ENCODE measurements at regions not wholly inside any gene's neighbourhood (a gene's known extent, or its start where the extent isn't known, plus 50 kb on each side); places are given as distances from the start of the nearest gene placed in this dataset.

DNA sequence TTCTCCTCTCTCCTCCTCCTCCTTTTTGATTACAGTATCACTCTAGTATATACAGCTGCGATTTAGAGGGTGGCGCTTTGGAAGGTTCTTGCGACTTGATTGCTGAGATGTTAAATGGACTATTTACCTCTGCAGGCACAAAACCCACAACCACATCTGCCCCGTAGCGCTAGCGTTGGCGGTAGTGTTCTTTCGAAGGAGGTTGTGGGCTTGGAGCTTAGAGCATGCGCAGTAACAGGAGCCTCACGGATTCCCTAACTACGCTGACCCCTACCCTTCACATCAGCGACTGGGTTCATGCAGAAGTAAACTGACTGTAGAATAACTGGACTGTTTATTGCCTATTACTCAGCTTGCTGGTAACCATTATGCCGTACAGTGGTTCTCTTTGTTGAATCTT, 58.0 kb downstream of the CGGBP1 start:
- Mint-ChIP-seq H3K9me3 (no peaks in the 10 kb centered on the region), H3K36me3 (no peaks in the 10 kb centered on the region), H3K4me3 (peak overlapping the region; percentile 25), H3K27me3 (no peaks in the 10 kb centered on the region), H3K27ac (no peak overlapping the region), H3K4me1 (peaks cover 28% of the 10 kb centered on the region)
- peak; percentile 67 for ATAC-seq

DNA sequence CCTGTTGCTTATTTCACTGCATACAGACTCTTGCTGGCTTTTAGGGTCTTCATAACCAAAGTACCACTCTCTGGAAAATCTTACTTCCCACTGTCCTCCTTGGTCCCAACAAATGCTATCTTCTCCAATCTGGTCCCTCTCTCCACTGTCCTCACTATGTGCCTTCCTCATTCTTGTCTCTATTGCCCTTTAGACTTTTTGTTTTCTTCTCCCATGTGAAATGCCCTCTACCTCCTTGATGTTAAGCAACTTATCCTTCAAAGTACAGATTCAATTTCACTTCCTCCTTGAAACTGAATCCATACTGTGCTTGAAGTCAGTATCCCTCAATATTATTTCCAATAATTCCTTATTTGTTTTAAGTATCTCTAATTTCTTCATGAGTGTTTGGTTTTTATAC, 60.8 kb downstream of the CGGBP1 start:
- no peak for ATAC-seq
- Mint-ChIP-seq H3K36me3 (no peaks in the 10 kb centered on the region), H3K27ac (peak overlapping the region; percentile 2), H3K9me3 (no peaks in the 10 kb centered on the region), H3K4me1 (peaks cover 23% of the 10 kb centered on the region), H3K4me3 (no peak overlapping the region), H3K27me3 (no peaks in the 10 kb centered on the region)

DNA sequence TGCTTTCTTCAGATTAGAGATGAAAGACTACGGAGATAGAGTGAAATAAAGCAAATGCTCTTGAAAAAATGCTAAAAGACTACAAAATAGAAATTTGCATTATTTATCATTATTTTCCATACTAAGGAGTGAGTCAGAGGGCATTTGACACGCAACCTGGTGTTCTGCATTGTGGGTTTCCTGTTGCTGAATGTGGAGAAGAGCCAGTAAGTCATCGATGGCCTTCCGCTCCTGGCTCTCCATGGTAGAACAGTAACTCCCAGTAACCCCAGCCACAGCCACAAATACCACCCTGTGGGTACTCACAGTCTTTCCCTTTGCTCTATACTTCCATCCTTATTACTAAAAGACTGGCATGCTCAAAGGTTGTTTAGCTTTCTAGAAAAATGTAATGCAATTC, 61.5 kb downstream of the CGGBP1 start:
- H3K4me1 Mint-ChIP-seq = peaks cover 22% of the 10 kb centered on the region
- H3K4me3 Mint-ChIP-seq = no peak overlapping the region
- peak overlapping the region; percentile 49 for H3K27ac Mint-ChIP-seq
- no peaks in the 10 kb centered on the region for H3K36me3 Mint-ChIP-seq
- H3K27me3 Mint-ChIP-seq = no peaks in the 10 kb centered on the region
- ATAC-seq = peak; percentile 77
- no peaks in the 10 kb centered on the region for H3K9me3 Mint-ChIP-seq

DNA sequence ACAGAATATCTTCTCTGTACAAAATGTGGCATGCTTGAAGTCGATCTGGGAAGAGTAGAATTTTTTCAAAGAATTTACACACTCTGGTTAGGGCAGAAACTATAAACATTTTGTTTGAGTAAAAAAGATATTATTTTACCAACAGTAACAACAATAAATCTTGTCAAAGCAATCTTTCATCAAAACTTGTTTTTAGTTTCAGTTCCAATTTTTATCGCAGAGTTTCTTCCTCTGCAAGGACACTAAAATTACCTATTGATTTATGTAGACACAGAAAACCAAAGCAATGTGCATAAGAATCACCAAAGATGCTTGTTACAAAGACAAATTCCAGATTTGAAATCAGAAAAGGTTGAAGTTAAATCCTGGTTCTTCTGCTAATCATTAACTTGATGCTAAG, 61.9 kb downstream of the CGGBP1 start:
- Mint-ChIP-seq H3K36me3 (no peaks in the 10 kb centered on the region), H3K9me3 (no peaks in the 10 kb centered on the region), H3K27me3 (no peaks in the 10 kb centered on the region), H3K4me3 (no peak overlapping the region), H3K27ac (peak overlapping the region; percentile 49), H3K4me1 (peaks cover 21% of the 10 kb centered on the region)
- ATAC-seq = no peak

DNA sequence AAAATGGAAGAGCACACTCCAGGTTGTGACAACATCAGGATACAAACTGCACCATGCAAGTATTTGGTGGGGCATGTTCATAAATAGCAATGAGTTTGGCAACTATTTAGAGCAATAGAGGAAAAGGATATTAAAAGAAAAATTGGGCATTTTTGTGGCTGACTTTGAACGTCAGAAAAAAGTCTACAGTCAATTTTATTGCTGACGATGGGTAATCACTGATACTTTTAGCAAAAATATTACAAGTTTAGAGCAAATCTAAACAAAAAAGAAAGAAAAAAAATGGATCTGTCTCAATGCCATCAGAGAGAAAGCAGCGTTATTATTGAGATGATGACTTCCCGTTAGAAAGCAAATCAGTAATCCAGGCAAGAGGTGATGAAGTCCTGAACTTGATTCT, 65.2 kb downstream of the CGGBP1 start:
- Mint-ChIP-seq H3K27ac (no peak overlapping the region), H3K36me3 (no peaks in the 10 kb centered on the region), H3K9me3 (no peaks in the 10 kb centered on the region), H3K4me1 (peaks cover 14% of the 10 kb centered on the region), H3K4me3 (no peak overlapping the region), H3K27me3 (no peaks in the 10 kb centered on the region)
- ATAC-seq = no peak

DNA sequence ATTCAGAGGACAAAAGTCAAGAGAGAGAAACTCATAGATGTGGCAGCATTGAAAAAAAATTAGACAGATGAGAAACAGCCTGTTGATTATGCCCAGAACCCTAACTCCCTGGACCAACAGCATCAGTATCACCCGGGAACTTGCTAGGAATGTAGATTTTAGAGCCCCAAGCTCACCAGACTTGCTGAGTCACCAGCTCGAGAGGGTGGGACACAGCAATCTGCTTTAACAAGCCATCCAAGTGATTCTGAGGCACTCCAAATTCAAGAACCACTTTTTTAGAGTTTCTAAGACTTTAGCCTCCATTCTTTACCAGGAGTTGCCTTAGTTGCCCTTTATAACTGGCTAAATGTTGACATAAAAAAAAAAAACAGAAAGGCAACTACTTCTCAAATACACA, 70.9 kb downstream of the CGGBP1 start:
- no peak for ATAC-seq
- no peaks in the 10 kb centered on the region for H3K27me3 Mint-ChIP-seq
- no peaks in the 10 kb centered on the region for H3K4me1 Mint-ChIP-seq
- no peak overlapping the region for H3K4me3 Mint-ChIP-seq
- no peak overlapping the region for H3K27ac Mint-ChIP-seq
- no peaks in the 10 kb centered on the region for H3K9me3 Mint-ChIP-seq
- H3K36me3 Mint-ChIP-seq = no peaks in the 10 kb centered on the region

DNA sequence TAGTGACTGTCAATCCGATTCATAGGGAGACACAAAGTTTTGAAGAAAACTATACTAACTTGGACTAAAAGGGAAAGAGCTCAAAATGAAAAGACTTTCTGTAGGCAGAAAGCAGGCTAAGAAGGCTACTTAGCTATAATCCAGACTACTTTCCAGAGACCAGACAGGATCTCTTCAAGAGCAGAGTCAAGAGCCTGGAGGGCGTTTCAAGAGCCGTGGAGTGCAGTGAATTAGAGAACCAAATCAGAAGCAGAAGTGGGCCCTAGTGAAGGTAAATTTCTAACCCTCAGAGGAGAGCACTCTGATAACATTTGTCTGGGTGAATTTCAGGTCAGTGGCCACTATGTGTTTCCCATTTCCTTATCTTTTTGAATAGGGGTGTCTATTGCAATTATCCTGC, 76.4 kb downstream of the CGGBP1 start:
- Mint-ChIP-seq H3K27ac (no peak overlapping the region), H3K4me1 (no peaks in the 10 kb centered on the region), H3K4me3 (no peak overlapping the region), H3K9me3 (peaks cover 3% of the 10 kb centered on the region), H3K36me3 (no peaks in the 10 kb centered on the region), H3K27me3 (peaks cover 11% of the 10 kb centered on the region)
- no peak for ATAC-seq

DNA sequence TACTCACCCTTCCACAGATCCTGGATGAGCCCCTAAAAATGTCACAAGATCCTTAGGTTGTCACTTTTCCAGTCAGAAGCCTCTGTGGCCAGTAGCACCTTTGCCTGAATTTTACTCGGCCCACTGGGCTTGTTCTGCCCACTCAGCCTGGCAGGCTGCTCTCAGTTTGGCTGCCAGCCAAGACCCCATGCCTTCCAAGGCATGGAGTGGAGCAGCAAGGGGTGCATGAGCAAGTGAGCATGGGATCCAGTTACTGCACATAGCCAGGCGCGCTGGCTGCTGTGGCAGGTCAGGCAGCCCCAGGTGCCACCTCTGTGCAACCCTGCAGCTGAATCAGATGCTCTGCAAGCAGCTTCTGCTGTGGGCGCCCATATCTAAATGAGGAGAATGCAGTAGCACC, 79.3 kb downstream of the CGGBP1 start:
- Mint-ChIP-seq H3K36me3 (no peaks in the 10 kb centered on the region), H3K27ac (no peak overlapping the region), H3K4me3 (no peak overlapping the region), H3K9me3 (peaks cover 3% of the 10 kb centered on the region), H3K27me3 (peaks cover 11% of the 10 kb centered on the region), H3K4me1 (no peaks in the 10 kb centered on the region)
- ATAC-seq = no peak

DNA sequence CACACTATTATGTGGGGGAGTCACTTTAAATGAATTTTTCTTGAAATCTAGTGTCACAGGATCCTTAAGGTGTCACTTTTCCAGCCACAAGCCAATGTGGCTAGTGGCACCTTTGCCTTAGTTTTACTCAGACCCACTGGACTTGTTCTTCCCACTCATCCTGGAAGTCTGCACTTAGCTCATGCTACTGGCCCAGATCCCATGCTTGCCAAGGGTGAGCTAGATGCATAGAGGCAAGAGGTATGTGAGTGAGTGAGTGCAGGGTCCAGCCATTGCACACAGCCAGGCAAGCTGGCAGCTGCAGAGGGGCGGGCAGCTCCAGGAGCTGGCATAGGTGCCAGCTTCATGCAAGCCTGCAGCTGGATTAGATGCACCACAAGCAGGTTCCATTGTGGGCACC, 81.0 kb downstream of the CGGBP1 start:
- H3K27ac Mint-ChIP-seq = no peak overlapping the region
- ATAC-seq = no peak

DNA sequence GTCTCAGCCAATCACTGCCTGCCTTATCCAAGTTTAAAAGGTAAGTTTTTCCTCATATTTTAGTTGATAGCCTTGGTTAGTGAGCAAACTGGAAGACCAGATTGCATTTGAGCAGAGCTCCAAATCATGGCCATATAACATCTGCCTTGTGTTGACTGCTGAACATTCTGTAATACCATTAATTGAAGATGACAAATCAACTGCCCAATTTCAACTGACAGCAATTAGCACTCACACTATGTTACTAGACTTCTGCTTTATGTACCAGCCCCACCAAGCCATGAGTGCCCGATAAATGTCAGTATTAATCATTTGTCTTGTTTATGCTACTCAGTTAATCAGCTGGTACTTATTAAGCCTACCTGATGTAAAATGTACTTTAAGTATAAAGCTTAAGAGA, 83.1 kb downstream of the CGGBP1 start:
- peaks cover 11% of the 10 kb centered on the region for H3K27me3 Mint-ChIP-seq
- no peaks in the 10 kb centered on the region for H3K36me3 Mint-ChIP-seq
- no peak overlapping the region for H3K27ac Mint-ChIP-seq
- ATAC-seq = no peak
- H3K9me3 Mint-ChIP-seq = peaks cover 3% of the 10 kb centered on the region
- H3K4me3 Mint-ChIP-seq = no peak overlapping the region
- H3K4me1 Mint-ChIP-seq = no peaks in the 10 kb centered on the region

More for the DNA sequence above, 81.0 kb downstream of the CGGBP1 start:
- Mint-ChIP-seq H3K9me3 (peaks cover 3% of the 10 kb centered on the region), H3K27me3 (peaks cover 11% of the 10 kb centered on the region), H3K36me3 (no peaks in the 10 kb centered on the region), H3K4me1 (no peaks in the 10 kb centered on the region), H3K4me3 (no peak overlapping the region)

DNA sequence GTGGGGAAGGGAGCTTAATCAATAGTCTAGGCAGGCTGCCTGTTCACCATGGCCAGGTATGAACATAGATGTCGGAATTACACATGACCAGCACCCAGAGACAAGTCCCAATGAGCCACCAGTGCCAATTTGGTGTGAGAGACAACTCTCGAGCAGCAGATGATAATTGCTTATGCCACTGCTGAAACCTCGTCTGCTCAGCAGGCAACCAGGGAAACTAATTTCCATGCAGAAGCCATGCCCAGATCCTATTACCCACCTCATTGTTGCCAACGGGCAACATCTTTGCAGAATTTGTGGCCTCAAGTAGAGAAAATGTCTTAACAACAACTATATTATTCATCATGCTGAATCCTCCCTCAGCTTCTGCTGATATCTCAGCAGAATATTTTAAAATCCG, 84.9 kb downstream of the CGGBP1 start:
- no peak overlapping the region for H3K27ac Mint-ChIP-seq
- H3K4me3 Mint-ChIP-seq = no peak overlapping the region
- no peak for ATAC-seq
- peaks cover 11% of the 10 kb centered on the region for H3K27me3 Mint-ChIP-seq
- H3K9me3 Mint-ChIP-seq = peaks cover 3% of the 10 kb centered on the region
- no peaks in the 10 kb centered on the region for H3K36me3 Mint-ChIP-seq
- H3K4me1 Mint-ChIP-seq = no peaks in the 10 kb centered on the region

DNA sequence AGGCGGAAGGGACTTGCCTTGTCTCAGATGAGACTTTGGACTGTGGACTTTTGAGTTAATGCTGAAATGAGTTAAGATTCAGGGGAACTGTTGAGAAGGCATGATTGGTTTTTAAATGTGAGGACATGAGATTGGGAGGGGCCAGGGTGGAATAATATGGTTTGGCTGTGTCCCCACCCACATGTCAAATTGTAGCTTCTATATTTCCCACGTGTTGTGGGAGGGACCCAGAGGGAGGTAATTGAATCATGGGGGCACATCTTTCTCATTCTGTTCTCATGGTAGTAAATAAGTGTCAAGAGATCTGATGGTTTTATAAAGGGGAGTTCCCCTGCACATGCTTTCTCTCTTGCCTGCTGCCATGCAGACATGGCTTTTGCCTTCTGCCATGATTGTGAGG, 89.2 kb downstream of the CGGBP1 start:
- Mint-ChIP-seq H3K36me3 (no peaks in the 10 kb centered on the region), H3K4me1 (no peaks in the 10 kb centered on the region), H3K9me3 (no peaks in the 10 kb centered on the region), H3K27ac (no peak overlapping the region), H3K27me3 (no peaks in the 10 kb centered on the region), H3K4me3 (no peak overlapping the region)
- ATAC-seq = no peak

DNA sequence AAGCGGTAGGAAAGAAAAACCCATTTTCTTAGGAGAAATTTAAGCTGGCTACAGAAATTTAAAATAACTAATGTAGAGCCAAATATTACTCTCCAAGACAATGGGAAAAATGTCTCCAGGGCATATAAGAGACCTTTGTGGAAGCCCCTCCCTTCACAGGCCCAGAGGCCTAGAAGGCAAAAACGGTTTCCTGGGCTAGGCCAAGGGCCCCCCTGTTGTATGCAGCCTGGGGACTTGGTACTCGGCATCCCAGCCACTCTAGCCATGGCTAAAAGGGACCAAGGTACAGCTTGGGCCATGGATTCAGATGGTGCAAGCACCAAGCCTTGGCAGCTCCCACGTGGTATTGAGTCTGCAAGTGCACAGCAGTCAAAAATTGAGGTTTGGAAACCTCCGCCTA, 90.1 kb downstream of the CGGBP1 start:
- Mint-ChIP-seq H3K27ac (no peak overlapping the region), H3K36me3 (no peaks in the 10 kb centered on the region), H3K4me3 (no peak overlapping the region), H3K4me1 (no peaks in the 10 kb centered on the region), H3K9me3 (no peaks in the 10 kb centered on the region), H3K27me3 (no peaks in the 10 kb centered on the region)
- ATAC-seq = no peak

DNA sequence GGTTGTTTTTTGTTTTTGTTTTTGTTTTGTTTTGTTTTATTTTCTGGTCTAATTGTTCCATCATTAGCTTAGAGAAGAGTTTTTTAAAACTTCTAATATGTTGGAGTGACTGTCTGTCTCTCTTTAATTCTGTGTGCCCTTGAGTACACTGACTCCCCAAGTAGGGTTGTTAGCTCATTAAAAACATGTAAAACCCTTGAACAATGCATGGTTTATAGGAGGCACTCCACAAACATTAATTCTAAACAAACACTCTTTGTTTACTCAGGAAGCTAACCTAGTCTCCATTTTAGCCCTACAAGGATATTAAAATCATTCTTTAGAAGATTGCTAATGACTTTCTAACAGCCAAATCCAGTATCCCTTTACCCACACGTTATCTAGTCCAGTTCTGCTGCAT, 100.5 kb downstream of the CGGBP1 start:
- Mint-ChIP-seq H3K9me3 (no peaks in the 10 kb centered on the region), H3K4me1 (no peaks in the 10 kb centered on the region), H3K27ac (no peak overlapping the region), H3K27me3 (peaks cover 19% of the 10 kb centered on the region), H3K4me3 (no peak overlapping the region), H3K36me3 (no peaks in the 10 kb centered on the region)
- no peak for ATAC-seq

DNA sequence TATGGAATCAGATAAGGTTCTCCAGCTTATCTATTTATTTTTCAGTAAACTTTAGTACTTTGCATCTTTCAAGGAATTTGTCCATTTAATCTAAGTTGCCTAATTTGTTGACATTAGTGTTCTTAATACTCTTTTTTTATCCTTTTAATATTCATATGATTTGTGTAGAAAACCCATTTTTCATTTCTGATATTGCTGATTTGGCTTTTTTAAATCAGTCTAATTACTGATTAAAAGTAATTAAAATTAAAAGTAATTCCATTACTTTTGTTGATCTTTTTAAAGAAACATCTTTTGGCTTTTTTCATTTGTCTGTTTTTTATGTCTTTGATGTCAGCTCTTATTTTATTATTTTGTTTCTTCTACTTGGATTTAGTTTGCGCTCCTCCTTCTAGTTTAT, 101.2 kb downstream of the CGGBP1 start:
- Mint-ChIP-seq H3K36me3 (no peaks in the 10 kb centered on the region), H3K4me3 (no peak overlapping the region), H3K27ac (no peak overlapping the region), H3K27me3 (peaks cover 19% of the 10 kb centered on the region), H3K4me1 (no peaks in the 10 kb centered on the region), H3K9me3 (no peaks in the 10 kb centered on the region)
- ATAC-seq = no peak

DNA sequence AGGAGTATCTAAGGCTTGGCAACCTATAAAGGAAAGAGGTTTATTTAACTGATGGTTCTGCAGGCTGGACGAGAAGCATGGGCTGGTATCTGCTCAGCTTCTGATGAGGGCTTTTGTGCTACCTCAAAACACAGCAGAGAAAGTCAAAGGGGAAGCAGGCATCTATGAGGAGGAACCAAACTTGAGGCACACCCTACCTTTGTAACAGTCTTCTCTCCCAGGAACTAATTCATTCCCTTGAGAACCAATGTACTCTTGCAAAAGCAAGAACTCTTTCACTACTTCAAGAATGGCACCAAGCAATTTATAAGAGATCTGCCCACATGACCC, 109.0 kb downstream of the CGGBP1 start:
- Mint-ChIP-seq H3K27ac (peak overlapping the region; percentile 77), H3K4me3 (peak overlapping the region; percentile 51), H3K4me1 (peaks cover 20% of the 10 kb centered on the region), H3K9me3 (no peaks in the 10 kb centered on the region), H3K27me3 (peaks cover 7% of the 10 kb centered on the region), H3K36me3 (no peaks in the 10 kb centered on the region)
- peak; percentile 91 for ATAC-seq

DNA sequence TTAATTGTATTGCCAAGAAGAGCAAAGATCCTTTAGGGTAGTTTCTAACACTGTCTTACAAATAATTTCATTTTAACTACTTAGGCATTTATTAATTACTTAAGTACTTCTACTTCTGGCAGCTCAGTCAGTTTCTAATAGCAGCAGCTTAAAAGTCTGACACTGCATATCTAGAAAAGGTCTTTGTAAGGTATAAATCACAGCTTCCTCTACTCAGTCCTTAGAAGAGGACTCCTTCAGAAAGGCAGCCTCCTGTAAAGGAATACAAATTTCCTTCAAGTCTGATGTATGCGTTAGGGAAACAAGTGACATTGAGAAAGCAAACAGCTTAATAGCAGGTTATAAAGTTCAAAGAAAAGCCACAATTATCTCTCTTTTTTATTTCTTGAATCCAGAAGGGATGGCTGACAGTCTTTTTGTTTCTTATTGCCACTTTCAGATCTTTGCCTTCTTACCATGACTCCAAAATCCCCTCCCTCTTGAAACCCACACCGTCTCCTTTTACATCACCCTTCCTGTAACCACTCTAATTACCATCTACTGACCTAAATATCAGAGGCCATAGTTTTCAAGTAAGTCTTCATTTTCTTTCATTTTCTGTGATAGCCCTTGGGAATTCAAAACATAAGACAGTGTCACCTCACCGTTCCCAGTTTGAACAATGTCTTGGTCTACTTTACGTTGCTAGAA, 109.5 kb downstream of the CGGBP1 start:
- Mint-ChIP-seq H3K36me3 (no peaks in the 10 kb centered on the region), H3K4me1 (peaks cover 20% of the 10 kb centered on the region), H3K27me3 (peaks cover 11% of the 10 kb centered on the region), H3K9me3 (no peaks in the 10 kb centered on the region), H3K27ac (peak overlapping the region; percentile 77), H3K4me3 (peak overlapping the region; percentile 51)
- peak; percentile 84 for ATAC-seq
